HG03066 (cell line): ENCODE measurements at regions not wholly inside any gene's neighbourhood (a gene's known extent, or its start where the extent isn't known, plus 50 kb on each side); places are given as distances from the start of the nearest gene placed in this dataset.
"Not testable (repeated sequence)": the region's sequence is repeated elsewhere in the genome, so short reads cannot be mapped to it uniquely, and the experiment has no call there.

Experiments
- ATAC-seq: cut with Tn5 transposase; IDR thresholded peaks from one replicate; pipeline ENCODE4 v1.9.1; 2021; ENCODE audit warnings: low read depth; ENCODE audit not compliant: unreplicated experiment

DNA sequence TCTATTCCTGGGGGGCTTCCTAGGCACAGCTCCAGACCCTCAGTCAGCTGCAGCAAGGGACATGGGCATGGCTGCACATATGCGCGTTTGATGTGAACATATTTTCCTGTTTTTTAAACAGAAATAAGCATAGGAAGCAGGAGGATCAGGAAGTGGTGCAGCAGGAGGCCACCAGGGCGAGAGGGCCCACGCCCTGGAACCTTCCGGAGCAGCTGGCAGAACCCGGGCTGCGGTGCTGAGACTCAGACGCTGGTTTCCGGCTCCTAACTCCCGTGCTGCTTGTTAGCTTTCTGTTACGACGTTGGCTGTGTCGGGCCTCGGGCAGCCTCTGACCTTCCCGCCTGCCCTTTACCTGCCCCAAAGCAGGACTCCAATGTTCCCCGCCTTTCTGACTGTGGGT, 5399.5 kb upstream of the TPTE start:
- not testable (repeated sequence) for ATAC-seq

DNA sequence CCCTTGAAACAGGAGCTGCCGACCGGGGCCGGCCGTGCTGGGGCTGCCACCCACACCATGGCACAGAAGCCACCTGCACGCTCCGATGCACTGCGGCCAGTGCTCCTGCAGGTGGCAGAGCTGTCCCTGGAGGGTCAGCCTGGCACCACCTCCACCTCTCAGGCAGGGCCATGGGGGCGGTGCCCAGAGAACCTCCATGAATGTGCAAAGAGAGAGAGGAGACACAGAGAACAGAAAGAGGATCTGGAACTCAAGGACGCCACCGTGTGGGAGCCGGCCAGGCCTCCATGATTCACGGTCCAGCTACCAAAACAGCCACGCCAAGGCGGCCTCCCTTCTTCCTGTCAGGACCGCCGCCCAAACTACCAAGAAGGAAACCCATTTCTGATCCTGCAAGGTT, 5397.7 kb upstream of the TPTE start:
- peak; percentile 53 for ATAC-seq

GRCh38 chr21:5128261-5128660, 5393.1 kb upstream of the TPTE start:
- peak; percentile 89 for ATAC-seq

- ATAC-seq, result not testable (repeated sequence)
Measured at GRCh38 chr21:5133824-5134223, 5387.6 kb upstream of the TPTE start.

DNA sequence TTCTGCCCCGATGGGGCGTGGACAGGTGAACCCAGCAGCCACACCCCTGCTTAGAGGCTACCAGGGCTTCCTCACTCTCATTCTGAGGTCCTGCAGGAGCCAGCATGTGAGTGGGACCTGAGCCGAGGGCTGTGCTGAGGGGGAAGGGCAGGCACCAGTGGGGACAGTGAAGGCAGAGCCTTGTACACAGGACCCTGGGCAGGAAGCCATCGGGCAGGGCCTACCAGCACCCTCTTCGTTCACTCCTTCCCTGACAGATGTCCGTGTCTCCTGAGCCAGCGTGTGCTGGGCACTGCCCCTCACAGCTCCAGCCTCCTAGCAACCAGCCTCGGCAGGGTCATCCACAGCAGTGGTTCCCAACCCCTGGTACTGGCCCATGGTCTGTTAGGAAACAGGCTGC, 5385.0 kb upstream of the TPTE start:
- ATAC-seq, result not testable (repeated sequence)

- not testable (repeated sequence) for ATAC-seq
Measured at GRCh38 chr21:5137006-5137405, 5384.4 kb upstream of the TPTE start.

DNA sequence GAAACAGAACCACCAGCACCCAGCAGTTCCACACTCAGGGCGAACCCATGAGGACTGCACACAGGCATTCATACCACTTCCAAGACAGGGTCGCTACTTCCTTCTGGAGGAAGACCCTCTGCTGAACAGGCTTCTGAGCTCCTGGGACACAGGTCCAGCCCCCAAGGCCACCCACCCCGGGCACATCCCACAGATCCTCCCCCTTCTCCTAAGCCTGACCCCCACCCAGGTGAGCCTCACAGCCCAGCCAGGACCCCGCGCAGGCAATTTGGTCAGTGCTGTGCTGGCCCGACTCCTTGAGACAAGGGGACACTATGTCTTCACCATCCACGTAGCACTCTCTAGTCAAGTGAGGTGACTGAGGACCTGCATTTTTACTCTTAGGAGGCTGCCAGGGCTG, 5382.7 kb upstream of the TPTE start:
- ATAC-seq, result not testable (repeated sequence)

GRCh38 chr21:5139528-5139927, 5381.9 kb upstream of the TPTE start:
- ATAC-seq, result not testable (repeated sequence)

GRCh38 chr21:5143011-5143410, 5378.4 kb upstream of the TPTE start:
- not testable (repeated sequence) for ATAC-seq

GRCh38 chr21:5144731-5145130, 5376.7 kb upstream of the TPTE start:
- not testable (repeated sequence) for ATAC-seq

DNA sequence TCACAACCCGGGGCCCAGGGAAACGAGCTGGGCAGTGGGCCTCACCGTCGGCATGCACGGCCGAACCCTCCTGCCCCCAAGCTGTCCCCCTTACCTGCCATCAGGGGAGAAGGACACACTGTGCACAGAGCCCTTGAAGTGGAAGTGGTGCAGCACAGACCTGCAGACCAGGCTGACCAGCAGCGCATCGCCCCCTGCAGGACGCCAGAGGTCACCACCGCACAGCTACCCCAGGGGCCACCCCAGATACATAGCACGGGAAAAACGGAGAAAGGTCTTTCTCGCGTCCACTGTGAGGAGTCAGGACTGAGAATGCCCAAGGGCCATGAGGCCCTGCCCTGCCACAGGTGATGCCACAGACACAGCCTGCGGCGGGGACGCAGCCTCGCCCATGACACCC, 5373.7 kb upstream of the TPTE start:
- not testable (repeated sequence) for ATAC-seq

GRCh38 chr21:5149222-5149621, 5372.2 kb upstream of the TPTE start:
- not testable (repeated sequence) for ATAC-seq

GRCh38 chr21:5153842-5154640, 5367.3 kb upstream of the TPTE start:
- peak; percentile 16 for ATAC-seq

GRCh38 chr21:5154641-5154982, 5366.8 kb upstream of the TPTE start:
- peak; percentile 76 for ATAC-seq

DNA sequence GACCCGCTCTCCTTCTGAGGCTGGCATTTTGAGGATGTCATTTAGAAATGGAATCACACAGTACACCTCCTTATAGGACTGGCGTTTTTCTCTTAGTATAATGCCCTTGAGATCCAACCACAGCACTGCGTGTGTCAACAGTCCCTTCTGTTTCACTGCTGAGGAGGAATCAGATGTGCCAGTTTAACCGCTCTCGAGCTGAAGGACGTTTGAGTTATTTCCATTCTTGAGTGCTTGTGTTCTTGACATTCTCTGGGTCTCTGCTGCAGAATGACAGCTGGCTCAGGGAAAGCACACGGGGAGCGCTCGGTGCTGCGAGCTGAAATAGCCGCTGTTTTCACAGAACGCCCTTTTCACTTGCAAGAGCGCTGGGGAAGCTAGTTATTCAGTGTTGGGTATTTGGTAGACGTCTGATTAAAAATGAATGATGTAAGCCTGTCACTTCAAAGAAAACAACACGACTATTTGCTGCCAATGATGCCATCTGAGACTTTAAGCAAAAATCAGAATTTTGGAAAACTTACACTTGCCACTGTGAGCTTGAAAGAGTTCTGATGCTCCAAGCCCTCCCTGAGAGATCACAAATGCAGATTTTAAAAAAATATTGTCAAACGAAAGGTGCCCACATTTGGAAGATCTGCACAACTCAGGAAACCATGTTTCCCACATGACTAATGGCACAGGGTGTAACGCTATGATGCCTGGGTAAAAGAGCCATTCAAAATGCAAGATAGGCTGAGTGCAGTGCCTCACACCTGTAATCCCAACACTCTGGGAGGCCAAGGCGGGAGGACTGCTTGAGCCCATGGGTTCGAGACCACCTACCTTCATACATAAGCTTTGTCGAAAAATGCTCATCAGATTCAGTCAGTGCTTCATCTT, 5358.4 kb upstream of the TPTE start:
- ATAC-seq, result not testable (repeated sequence)

- ATAC-seq, result not testable (repeated sequence)
Measured at GRCh38 chr21:5165829-5166228, 5355.6 kb upstream of the TPTE start.
